ENCODE measurements at regions not wholly inside any gene's neighbourhood (a gene's known extent, or its start where the extent isn't known, plus 50 kb on each side); places are given as distances from the start of the nearest gene placed in this dataset.

GRCh38 chr18:56197241-56197859, 441.0 kb downstream of the TXNL1 start:
- no peak overlapping the region for H3K4me2 ChIP-seq (ENCODE audit: insufficient read depth, insufficient read length, low read length)
- no peak for TF ChIP-seq CTCF (conservative IDR thresholded peaks at IDR 0.05)
- H2BK120ac ChIP-seq (ENCODE audit: low read depth, low read length, poor library complexity, severe bottlenecking), result no peak overlapping the region
- Mint-ChIP-seq H3K9me3 (no peaks in the 10 kb centered on the region), H3K27me3 (ENCODE audit: low read depth) (no peaks in the 10 kb centered on the region), H3K36me3 (ENCODE audit: insufficient read depth in 1 of 3, low read depth in 3 of 3) (no peaks in the 10 kb centered on the region), H3K27ac (no peak overlapping the region), H3K4me1 (no peaks in the 10 kb centered on the region), H3K4me3 (no peak overlapping the region)
- no peak overlapping the region for H2AFZ ChIP-seq (ENCODE audit: low read length)
- no peaks in the 10 kb centered on the region for H3K9me3 ChIP-seq (ENCODE audit: control insufficient read depth, low read depth, low read length)
- no peak overlapping the region for H2BK5ac ChIP-seq (ENCODE audit: insufficient read length, low read length)
- H3K27ac ChIP-seq (ENCODE audit: insufficient read length, low read depth, low read length), result no peak overlapping the region
- no peak overlapping the region for H4K8ac ChIP-seq (replicated peaks; ENCODE audit: insufficient read length, low read depth, low read length)
- H4K20me1 ChIP-seq (ENCODE audit: control insufficient read depth, insufficient read depth, insufficient read length), result no peaks in the 10 kb centered on the region
- H3K4ac ChIP-seq (ENCODE audit: low read depth, low read length), result no peak overlapping the region
- WGBS (ENCODE audit: extremely low coverage, insufficient read length, low lambda C conversion rate), result no CpG with 5 or more reads among the region's 6 CpGs
- no peak overlapping the region for H2BK15ac ChIP-seq (ENCODE audit: low read depth, low read length)
- no peak overlapping the region for H2BK12ac ChIP-seq (ENCODE audit: insufficient read length, low read depth, low read length)
- H3K23ac ChIP-seq (ENCODE audit: insufficient read length, low read depth, low read length), result no peak overlapping the region
- H3K14ac ChIP-seq (ENCODE audit: insufficient read depth, low read length), result no peak overlapping the region
- no peak overlapping the region for H3K18ac ChIP-seq (ENCODE audit: insufficient read length, low read depth, low read length)
- no peaks in the 10 kb centered on the region for H3K79me2 ChIP-seq (ENCODE audit: insufficient read depth, low read length)
- no peak overlapping the region for H3K56ac ChIP-seq (ENCODE audit: insufficient read length, low read depth, low read length)
- no peak overlapping the region for H3T11ph ChIP-seq (ENCODE audit: low read length)
- H3K79me1 ChIP-seq (ENCODE audit: insufficient read depth, low read depth, low read length, poor library complexity, severe bottlenecking), result no peaks in the 10 kb centered on the region
- no peak overlapping the region for H4K5ac ChIP-seq (ENCODE audit: insufficient read length, low read depth, low read length)
- DNase-seq, result no peak
- H3K4me1 ChIP-seq (ENCODE audit: insufficient read depth, low read length), result no peaks in the 10 kb centered on the region
- no peaks in the 10 kb centered on the region for H3K27me3 ChIP-seq (ENCODE audit: insufficient read depth, low read length)
- no peak overlapping the region for H2BK20ac ChIP-seq (ENCODE audit: low read depth, low read length, poor library complexity, severe bottlenecking)
- H4K91ac ChIP-seq (ENCODE audit: insufficient read length, low read depth, low read length), result no peak overlapping the region
- H3K23me2 ChIP-seq (ENCODE audit: insufficient read length, low read depth, low read length, poor library complexity, severe bottlenecking), result no peaks in the 10 kb centered on the region
- no peak overlapping the region for H3K9ac ChIP-seq (ENCODE audit: extremely low read depth, insufficient read length, low read length)
- no peak overlapping the region for H2AK5ac ChIP-seq (ENCODE audit: insufficient read length, low read length)
